ENCODE measurements at regions not wholly inside any gene's neighbourhood (a gene's known extent, or its start where the extent isn't known, plus 50 kb on each side); places are given as distances from the start of the nearest gene placed in this dataset.

DNA sequence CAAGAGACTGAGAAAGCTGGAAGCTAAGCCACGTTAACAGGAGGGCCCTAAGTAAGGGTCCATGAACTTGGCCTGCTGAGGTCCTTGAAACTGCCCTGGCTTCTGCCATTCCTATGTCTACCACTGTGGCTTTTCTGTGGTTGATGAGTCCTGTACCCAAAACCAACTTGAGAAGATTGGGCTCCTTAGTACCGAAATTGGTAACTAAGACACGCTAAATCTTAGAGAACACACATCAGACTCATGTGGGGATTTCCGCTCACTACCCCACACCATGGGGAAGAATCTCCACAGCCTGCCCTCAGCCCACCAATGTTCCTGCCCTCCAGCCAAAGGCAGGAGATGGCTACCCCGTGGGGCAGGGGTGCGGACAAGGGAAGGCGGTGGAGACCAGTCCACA is 232.9 kb downstream of the SPTSSA start:
- ATAC-seq (ENCODE audit: poor library complexity) (no peak), DNase-seq (no peak)
- intact Hi-C loops (cut with DNase I), result loop anchor here (5.0 to 10.0 kb wide), 3 partner anchors 134 to 392 kb away; partner anchors contain the start of gene EGLN3

DNA sequence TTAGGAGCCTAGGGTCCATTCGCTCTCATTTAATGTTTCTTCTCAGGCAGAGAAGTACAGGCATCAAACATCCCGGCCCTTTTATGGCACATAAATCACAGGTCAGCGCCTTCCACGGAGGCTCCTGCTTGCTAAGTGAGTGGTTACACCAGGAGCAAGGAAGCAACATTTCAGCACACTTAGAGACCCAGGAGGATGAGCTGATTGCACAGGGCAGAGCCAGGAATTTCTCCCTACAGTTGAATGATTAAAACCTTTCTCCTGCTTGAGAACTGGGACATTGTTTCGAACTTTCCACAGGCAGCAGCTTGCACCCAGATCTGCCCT is 233.4 kb downstream of the SPTSSA start:
- DNase-seq, result no peak
- intact Hi-C loops (cut with DNase I), result loop anchor here (5.0 to 10.0 kb wide), 3 partner anchors 134 to 391 kb away; partner anchors contain the start of gene EGLN3
- no peak for ATAC-seq (ENCODE audit: poor library complexity)

- peak; percentile 97 for ATAC-seq (ENCODE audit: poor library complexity)
Measured at GRCh38 chr14:34227834-34228649, 234.0 kb downstream of the SPTSSA start.

DNA sequence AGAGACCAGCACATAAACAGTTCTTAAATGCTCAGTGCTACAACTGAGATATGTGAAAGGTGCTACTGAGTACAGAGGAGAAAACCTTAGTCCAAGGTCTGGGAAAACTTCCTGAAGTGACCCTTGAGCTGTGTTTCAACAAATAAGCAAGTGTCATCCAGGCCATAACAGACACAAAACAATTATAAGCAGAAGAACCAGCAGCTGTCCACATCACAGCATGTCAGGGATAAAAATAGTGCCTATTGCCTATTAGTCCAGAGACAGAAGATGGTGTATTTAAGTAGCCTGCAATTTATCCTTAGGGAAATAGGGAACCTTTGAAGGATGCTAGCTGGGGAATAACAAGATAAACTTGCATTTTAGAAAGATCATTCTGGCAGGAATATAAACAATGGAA is 237.8 kb downstream of the SPTSSA start:
- intact Hi-C loops (cut with DNase I), result loop anchor here (10.0 kb wide), 2 partner anchors 129 to 269 kb away; partner anchors contain the start of gene EGLN3
- DNase-seq (no peak), ATAC-seq (ENCODE audit: poor library complexity) (no peak)

More at GRCh38 chr14:34227834-34228649, 234.0 kb downstream of the SPTSSA start:
- DNase-seq, result peak; percentile 74
- intact Hi-C loops (cut with DNase I), result loop anchor here (5.0 to 10.0 kb wide), 3 partner anchors 133 to 391 kb away; partner anchors contain the start of gene EGLN3

DNA sequence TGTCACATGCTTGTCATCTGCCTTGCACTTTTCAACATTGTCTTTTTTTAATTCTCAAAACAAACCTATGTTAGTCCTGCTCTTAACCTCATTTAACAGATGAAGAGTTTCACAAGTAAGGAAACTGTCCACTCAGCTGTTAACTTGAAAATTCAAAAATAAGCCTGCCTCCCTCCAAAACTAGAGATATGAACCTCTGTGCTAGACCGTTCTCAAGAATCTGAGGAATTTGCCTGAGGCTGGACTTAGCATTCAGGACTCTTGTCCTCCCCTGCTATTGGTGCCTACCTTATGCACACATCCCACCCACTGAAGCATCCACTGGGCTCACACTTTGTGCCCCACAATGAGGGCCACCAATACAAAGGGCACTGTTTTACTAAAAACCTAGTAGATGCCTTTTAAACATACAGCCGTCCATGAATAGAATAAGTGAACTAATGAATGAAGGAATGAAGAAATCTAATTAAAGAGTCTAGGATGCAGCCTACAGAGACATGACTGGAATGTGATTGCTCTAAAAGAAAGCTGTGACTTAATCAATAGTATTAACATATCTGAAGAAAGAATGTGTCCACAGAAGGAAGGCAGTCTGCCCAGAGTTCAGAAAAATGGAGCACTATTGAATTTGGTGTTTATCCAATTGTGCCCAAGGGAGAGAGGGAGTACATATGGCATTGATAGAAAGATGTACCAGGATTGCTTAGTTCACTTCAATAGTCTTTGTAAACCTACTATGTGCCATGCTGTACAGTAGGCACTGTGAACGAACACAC is 238.5 kb downstream of the SPTSSA start:
- intact Hi-C loops (cut with DNase I), result loop anchor here (10.0 kb wide), 2 partner anchors 129 to 269 kb away; partner anchors contain the start of gene EGLN3
- no peak for ATAC-seq (ENCODE audit: poor library complexity)

GRCh38 chr14:34222867-34223266 is 239.2 kb downstream of the SPTSSA start:
- ATAC-seq (ENCODE audit: poor library complexity), result no peak
- intact Hi-C loops (cut with DNase I), result loop anchor here (10.0 kb wide), 2 partner anchors 128 to 268 kb away; partner anchors contain the start of gene EGLN3

More for the DNA sequence above, 238.5 kb downstream of the SPTSSA start:
- no peak for DNase-seq

DNA sequence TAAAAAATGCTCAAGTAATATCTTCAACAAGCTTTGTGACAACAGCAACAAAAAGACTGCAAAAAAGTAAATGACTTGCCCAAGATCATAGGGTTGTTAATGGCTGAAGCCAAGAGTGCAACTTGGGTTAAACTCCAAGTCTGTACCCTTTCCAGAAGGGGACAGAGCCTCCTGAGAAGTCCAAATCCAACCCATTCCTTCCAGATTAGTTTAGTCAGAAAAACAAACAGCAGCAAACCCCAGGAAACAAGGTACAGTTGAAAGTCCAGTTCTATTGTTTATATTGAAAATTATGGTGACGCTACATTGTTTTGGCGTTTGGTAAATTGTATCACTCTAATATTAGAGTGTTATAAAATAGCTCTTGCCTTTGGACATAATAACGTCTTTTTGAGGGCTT is 239.9 kb downstream of the SPTSSA start:
- no peak for DNase-seq
- intact Hi-C loops (cut with DNase I), result loop anchor here (10.0 kb wide), 2 partner anchors 127 to 267 kb away; partner anchors contain the start of gene EGLN3
- ATAC-seq (ENCODE audit: poor library complexity), result no peak

More at GRCh38 chr14:34222867-34223266, 239.2 kb downstream of the SPTSSA start:
- DNase-seq, result no peak

DNA sequence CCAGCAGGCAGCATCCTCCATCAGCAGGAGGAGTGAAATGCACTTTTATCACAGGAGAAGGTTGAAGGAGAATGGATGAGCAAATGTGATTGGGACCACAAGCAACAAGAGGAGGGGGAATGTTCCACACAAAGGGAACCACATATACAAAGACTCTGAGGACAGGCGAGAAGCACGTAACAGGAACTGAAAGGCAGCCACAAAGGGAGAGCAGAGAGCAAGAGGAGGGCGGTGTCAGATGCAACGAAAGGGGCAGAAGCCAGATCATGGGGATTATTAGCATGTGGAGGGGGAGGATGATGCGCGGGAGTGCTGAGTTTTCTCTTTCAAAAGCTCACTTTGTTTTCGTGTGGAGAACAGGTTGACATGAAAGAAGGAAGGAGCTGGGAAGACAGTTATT is 241.1 kb downstream of the SPTSSA start:
- ATAC-seq (ENCODE audit: poor library complexity) (no peak), DNase-seq (no peak)
- intact Hi-C loops (cut with DNase I), result loop anchor here (10.0 kb wide), 2 partner anchors 126 to 266 kb away; partner anchors contain the start of gene EGLN3

DNA sequence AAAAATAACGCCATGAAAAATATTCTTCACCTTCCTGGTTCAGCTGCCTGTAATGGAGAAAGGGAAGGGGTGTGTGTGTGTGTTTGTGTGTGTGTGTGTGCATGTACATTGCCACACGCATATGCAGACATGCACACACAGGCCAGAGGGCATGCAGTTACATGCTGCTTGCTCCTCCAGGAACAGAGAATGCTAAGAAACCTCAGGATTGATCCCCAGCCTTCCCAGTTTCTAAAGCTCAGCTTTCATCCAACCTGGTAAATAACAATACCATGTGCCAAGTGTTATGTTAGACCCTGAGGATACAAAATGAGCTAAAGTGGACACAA is 241.7 kb downstream of the SPTSSA start:
- DNase-seq (no peak), ATAC-seq (ENCODE audit: poor library complexity) (no peak)
- intact Hi-C loops (cut with DNase I), result loop anchor here (10.0 kb wide), 2 partner anchors 126 to 266 kb away; partner anchors contain the start of gene EGLN3

- intact Hi-C loops (cut with DNase I), result loop anchor here (10.0 kb wide), 2 partner anchors 125 to 265 kb away; partner anchors contain the start of gene EGLN3
- ATAC-seq (ENCODE audit: poor library complexity), result no peak
- DNase-seq, result no peak
Measured at GRCh38 chr14:34219661-34220377, 242.2 kb downstream of the SPTSSA start.

- ATAC-seq (ENCODE audit: poor library complexity), result no peak
- no peak for DNase-seq
- intact Hi-C loops (cut with DNase I), result no loop called here
Measured at GRCh38 chr14:34218881-34219280, 243.2 kb downstream of the SPTSSA start.

DNA sequence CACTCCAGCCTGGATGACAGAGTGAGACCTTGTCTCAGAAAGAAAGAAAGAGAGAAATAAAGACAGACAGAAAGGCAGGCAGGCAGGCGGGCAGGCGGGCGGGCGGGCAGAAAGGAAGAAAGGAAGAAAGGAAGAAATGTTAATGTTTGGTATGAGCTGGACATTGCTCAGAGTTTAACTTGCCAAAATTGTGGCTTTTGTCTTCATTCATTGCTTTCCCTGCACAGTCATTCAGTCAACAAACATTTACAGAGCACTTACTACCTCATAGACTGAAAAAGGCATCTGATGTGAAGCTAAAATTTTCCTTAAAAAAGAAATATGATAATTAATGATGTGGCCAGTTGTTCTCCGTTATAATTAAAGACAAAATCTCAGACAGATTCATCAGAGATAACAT is 247.1 kb downstream of the SPTSSA start:
- no peak for DNase-seq
- ATAC-seq (ENCODE audit: poor library complexity), result no peak
- intact Hi-C loops (cut with DNase I), result no loop called here

DNA sequence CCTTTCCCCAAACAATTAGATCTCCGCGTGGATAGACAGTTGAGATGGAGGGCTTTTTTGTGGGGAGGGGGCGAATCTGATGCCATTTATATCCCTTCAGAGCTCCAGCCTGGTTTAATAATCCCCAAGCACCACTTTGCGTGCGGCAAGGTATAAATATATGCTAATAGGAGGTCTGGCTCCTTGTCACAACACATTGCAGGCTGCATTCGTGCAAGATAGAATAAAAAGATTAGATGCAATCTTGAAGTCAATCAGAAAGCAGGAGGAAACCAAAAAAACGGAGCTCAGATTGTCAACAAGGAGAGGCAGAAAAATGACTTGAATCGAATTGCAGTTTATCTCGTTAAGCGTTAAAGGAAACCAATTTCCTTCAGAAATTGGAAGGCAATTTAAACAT is 248.7 kb downstream of the SPTSSA start:
- intact Hi-C loops (cut with DNase I), result no loop called here
- ATAC-seq (ENCODE audit: poor library complexity), result no peak
- no peak for DNase-seq

DNA sequence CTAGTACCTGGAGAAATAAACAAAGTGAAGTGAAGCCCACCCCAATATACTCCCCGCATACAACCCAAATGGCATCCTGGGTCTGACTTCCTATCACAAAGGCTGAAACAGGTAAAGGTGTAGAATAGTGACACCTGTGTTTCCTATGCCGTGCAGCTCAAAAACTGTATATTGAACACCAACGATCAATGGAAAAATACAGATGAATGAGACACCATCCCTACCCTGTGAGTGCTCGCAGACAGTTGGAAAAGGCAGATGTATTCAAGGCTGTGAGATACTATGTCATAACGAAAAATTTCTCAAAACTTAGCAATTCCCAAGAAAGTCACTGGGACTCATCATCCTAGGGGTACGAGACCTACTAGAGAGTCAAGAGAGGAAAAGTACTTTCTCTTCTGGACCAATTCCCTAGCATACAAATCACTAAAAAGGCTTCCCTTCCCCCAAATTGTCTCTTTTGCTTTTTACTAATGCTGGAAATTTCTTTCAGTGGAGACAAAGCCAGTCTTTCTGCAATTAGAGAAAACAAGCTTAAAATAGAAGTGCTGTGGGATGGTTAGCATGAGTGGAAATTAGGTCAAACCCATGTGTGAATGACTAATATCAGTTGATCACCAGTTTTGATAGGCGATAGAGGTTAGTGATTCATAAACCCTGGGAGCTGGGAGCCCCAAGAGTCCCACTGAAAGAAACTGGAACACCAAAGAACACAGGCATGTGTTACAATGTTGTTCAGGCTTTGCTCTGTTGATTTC is 249.7 kb downstream of the SPTSSA start:
- intact Hi-C loops (cut with DNase I), result no loop called here
- ATAC-seq (ENCODE audit: poor library complexity), result no peak

DNA sequence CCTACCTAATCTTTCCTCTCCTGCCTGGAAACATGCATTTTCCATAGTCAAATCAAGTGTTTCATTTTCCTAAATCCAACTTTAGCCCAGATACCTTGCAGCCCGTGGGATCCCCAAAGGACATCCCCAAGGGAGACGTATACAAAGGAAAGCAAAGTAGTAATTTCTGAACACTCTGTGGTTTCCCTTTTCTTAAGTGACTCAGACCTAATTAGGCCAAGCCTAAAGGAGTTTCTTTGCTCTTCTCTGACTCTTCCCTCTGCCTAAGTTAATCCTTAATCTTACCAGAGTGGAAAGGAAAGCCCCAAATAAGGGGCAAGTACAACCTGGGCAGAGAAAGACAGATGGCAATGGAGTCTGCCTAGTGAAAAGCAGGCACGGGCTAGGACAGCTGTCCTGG is 250.3 kb downstream of the SPTSSA start:
- intact Hi-C loops (cut with DNase I), result no loop called here
- DNase-seq, result no peak
- ATAC-seq (ENCODE audit: poor library complexity), result no peak

More for the DNA sequence above, 249.7 kb downstream of the SPTSSA start:
- DNase-seq, result no peak

DNA sequence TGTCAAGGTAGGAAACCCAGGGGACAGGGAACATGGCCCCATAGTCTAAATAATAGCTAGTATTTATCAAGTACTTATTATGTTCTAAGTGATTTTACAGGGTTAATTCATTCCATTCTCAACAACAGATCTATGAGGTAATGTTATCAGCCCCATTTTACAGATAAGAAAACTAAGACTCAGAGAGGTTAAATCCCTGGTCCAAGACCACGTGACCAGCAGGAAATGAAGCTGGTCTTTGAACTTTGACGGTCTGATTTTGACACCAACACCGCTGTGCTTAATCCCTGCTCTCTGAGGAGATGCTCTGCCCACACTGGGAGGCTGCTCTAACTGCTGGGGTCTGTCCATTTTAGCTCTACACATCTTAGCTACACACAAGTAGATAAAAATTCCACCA is 253.5 kb downstream of the SPTSSA start:
- ATAC-seq (ENCODE audit: poor library complexity) (no peak), DNase-seq (no peak)
- intact Hi-C loops (cut with DNase I), result no loop called here

- intact Hi-C loops (cut with DNase I), result no loop called here
- ATAC-seq (ENCODE audit: poor library complexity), result no peak
- DNase-seq, result no peak
Measured at GRCh38 chr14:34205799-34206198, 254.9 kb upstream of the EGLN3 start.

DNA sequence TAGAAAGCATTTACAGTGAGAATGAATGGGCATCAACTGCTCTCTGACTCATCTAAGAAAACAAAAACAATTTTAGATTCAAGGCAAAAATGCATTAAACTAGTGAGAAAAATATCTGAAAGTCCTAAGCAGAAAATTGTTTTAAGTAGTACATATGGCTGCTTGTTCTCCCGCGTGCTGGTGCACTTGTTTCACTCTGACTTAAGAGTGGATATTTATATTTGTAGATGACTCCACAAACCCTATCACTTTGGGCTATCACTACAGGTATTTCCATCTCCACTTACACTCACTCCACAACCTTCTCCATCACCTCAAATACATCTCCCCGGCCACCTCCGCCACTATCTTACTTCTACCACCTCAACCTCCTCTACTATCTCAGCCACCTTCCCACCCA is 253.9 kb upstream of the EGLN3 start:
- intact Hi-C loops (cut with DNase I), result no loop called here
- ATAC-seq (ENCODE audit: poor library complexity), result no peak

More for the DNA sequence above, 253.9 kb upstream of the EGLN3 start:
- DNase-seq, result no peak

All from Right ventricle myocardium superior (tissue), 1 donor.